ENCODE measurements at regions not wholly inside any gene's neighbourhood (a gene's known extent, or its start where the extent isn't known, plus 50 kb on each side); places are given as distances from the start of the nearest gene placed in this dataset.
A peak's percentile ranks its signal among the peaks of the same experiment; 100 is the strongest.

DNA sequence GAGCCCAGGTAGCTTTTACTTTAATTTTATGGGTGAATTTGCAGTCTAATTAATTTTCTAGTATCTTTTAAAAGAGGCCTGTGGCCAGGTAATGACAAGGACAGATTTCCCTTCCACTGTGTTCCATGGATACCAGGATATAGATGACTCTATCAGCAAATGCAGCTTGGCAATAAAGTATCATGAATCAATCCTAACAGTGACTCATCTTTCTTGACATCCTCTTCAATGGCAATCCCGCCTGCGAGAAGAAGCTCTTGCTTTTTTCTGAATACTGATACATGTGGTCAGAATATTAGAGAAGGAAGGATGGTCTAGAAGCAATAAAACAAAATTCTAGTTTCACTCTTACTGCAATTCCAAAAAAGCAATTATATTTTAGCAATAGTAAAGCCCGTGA, 267.8 kb downstream of the DTHD1 start:
- CTCF ChIA-PET (ENCODE audit: low intra/inter-chr PET ratio): no interaction called here
- ATAC-seq (no peak), FAIRE-seq (no peak), DNase-seq (ENCODE audit: extremely low read depth in 1 of 4, low spot score in 3 of 4) (no peak)
- H3K27ac ChIP-seq (ENCODE audit: extremely low read depth, low read depth, low read length): no peak overlapping the region
- H3K9ac ChIP-seq (ENCODE audit: insufficient read depth in 1 of 2, low read depth in 2 of 2, low read length in 2 of 2): no peak overlapping the region
- no peaks in the 10 kb centered on the region for H3K79me2 ChIP-seq (ENCODE audit: control insufficient read depth, insufficient read depth, low read length)
- no peaks in the 10 kb centered on the region for H3K4me1 ChIP-seq (replicated peaks in 1 of 2; ENCODE audit: control insufficient read depth in 2 of 2, insufficient read depth in 2 of 2, low read length in 2 of 2)
- no peaks in the 10 kb centered on the region for H3K36me3 ChIP-seq (ENCODE audit: control insufficient read depth, insufficient read depth, low read length)
- H3K9me1 ChIP-seq (ENCODE audit: control insufficient read depth, insufficient read depth, low read length): no peaks in the 10 kb centered on the region
- POLR2A ChIA-PET: no interaction called here
- no peaks in the 10 kb centered on the region for H3K9me3 ChIP-seq (replicated peaks; ENCODE audit: control insufficient read depth, insufficient read depth, low read depth, low read length)
- no peak overlapping the region for H2AFZ ChIP-seq (ENCODE audit: low read depth, low read length)
- H3K27me3 ChIP-seq (ENCODE audit: control insufficient read depth in 2 of 2, insufficient read depth in 2 of 2, low read length in 2 of 2): no peaks in the 10 kb centered on the region
- intact Hi-C loops (cut with micrococcal nuclease): no loop called here
- TF ChIP-seq, protein P1, sequence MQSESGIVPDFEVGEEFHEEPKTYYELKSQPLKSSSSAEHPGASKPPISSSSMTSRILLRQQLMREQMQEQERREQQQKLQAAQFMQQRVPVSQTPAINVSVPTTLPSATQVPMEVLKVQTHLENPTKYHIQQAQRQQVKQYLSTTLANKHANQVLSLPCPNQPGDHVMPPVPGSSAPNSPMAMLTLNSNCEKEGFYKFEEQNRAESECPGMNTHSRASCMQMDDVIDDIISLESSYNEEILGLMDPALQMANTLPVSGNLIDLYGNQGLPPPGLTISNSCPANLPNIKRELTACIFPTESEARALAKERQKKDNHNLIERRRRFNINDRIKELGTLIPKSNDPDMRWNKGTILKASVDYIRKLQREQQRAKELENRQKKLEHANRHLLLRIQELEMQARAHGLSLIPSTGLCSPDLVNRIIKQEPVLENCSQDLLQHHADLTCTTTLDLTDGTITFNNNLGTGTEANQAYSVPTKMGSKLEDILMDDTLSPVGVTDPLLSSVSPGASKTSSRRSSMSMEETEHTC (IDR thresholded peaks at IDR 0.05): no peak
- TF ChIP-seq PCBP2 (IDR thresholded peaks at IDR 0.05; ENCODE audit: low read depth, low read length, poor library complexity, severe bottlenecking): no peak
- TF ChIP-seq, protein P2, sequence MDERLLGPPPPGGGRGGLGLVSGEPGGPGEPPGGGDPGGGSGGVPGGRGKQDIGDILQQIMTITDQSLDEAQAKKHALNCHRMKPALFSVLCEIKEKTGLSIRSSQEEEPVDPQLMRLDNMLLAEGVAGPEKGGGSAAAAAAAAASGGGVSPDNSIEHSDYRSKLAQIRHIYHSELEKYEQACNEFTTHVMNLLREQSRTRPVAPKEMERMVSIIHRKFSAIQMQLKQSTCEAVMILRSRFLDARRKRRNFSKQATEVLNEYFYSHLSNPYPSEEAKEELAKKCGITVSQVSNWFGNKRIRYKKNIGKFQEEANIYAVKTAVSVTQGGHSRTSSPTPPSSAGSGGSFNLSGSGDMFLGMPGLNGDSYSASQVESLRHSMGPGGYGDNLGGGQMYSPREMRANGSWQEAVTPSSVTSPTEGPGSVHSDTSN (CRISPR knock-in tag; IDR thresholded peaks at IDR 0.05; ENCODE audit: low read depth): no peak
- TF ChIP-seq, protein P2 (tag; conservative IDR thresholded peaks at IDR 0.05; ENCODE audit: low read depth): peak; percentile 37; the same call in 1 of the 2 replicates
- 0 out of 2 replicates have a peak, but pooled peaks have one; percentile 22 for TF ChIP-seq CBFA2T3 (IDR thresholded peaks at IDR 0.05)
- 7% methylated on average over 3 of the region's 3 CpGs for WGBS (ENCODE audit: insufficient coverage, low coverage, missing lambda C conversion rate)
- no peak overlapping the region for H3K4me2 ChIP-seq (ENCODE audit: insufficient read depth, low read length)
- no TSS peak for BruUV-seq (replicated peaks)
- H3K4me3 ChIP-seq: no peak overlapping the region
- no peaks in the 10 kb centered on the region for H4K20me1 ChIP-seq (replicated peaks; ENCODE audit: control insufficient read depth, insufficient read depth, low read length)
- in situ Hi-C loops (cut with MboI): no loop called here
